ENCODE measurements at regions not wholly inside any gene's neighbourhood (a gene's known extent, or its start where the extent isn't known, plus 50 kb on each side); places are given as distances from the start of the nearest gene placed in this dataset.

GRCh38 chr4:66885501-66886165 is 659.7 kb downstream of the CENPC start:
- ChIA-PET CTCF (no interaction called here), POLR2A (no interaction called here)
- no peak for TF ChIP-seq TCF7L2 (IDR thresholded peaks at IDR 0.05; ENCODE audit: low read depth, low read length)
- ATAC-seq (no peak), DNase-seq (ENCODE audit: low read depth, low spot score) (no peak)
- H3K9me3 ChIP-seq (ENCODE audit: control insufficient read depth, insufficient read depth, low read depth, low read length), result no peaks in the 10 kb centered on the region
- in situ Hi-C loops (cut with HindIII; ENCODE audit: low pct_unique_long_range_greater_than_20kb, low sequenced_read_pairs), result no loop called here
- no peak overlapping the region for H3K4me3 ChIP-seq (ENCODE audit: low read depth in 2 of 2, low read length in 2 of 2)
- no peaks in the 10 kb centered on the region for H3K4me1 ChIP-seq (ENCODE audit: control insufficient read depth, insufficient read depth, low read length)
- no peaks in the 10 kb centered on the region for H3K36me3 ChIP-seq (ENCODE audit: control insufficient read depth, insufficient read depth, low read length)
- no peak overlapping the region for H3K27ac ChIP-seq (ENCODE audit: low read length)
- intact Hi-C loops (cut with micrococcal nuclease; ENCODE audit: unreplicated experiment), result no loop called here
- no peaks in the 10 kb centered on the region for H3K27me3 ChIP-seq (ENCODE audit: control insufficient read depth, insufficient read depth, low read length)
- no TSS peak for BruUV-seq (replicated peaks)

- CTCF ChIA-PET, result no interaction called here
- Histone ChIP-seq H3K9me3 (ENCODE audit: control insufficient read depth, insufficient read depth, low read depth, low read length) (no peaks in the 10 kb centered on the region), H3K4me1 (ENCODE audit: control insufficient read depth, insufficient read depth, low read length) (no peaks in the 10 kb centered on the region), H3K4me3 (ENCODE audit: low read depth in 2 of 2, low read length in 2 of 2) (no peak overlapping the region), H3K36me3 (ENCODE audit: control insufficient read depth, insufficient read depth, low read length) (no peaks in the 10 kb centered on the region), H3K27ac (ENCODE audit: low read length) (no peak overlapping the region), H3K27me3 (ENCODE audit: control insufficient read depth, insufficient read depth, low read length) (no peaks in the 10 kb centered on the region)
- BruUV-seq (replicated peaks), result no TSS peak
- no peak for DNase-seq (ENCODE audit: low read depth, low spot score)
- POLR2A ChIA-PET, result no interaction called here
- in situ Hi-C loops (cut with HindIII; ENCODE audit: low pct_unique_long_range_greater_than_20kb, low sequenced_read_pairs) (no loop called here), intact Hi-C loops (cut with micrococcal nuclease; ENCODE audit: unreplicated experiment) (no loop called here)
- TF ChIP-seq TCF7L2 (IDR thresholded peaks at IDR 0.05; ENCODE audit: low read depth, low read length), result no peak
- ATAC-seq, result no peak
These were observed 668.4 kb downstream of the CENPC start for GRCh38 chr4:66876946-66877345.

- Histone ChIP-seq H3K27ac (ENCODE audit: low read length) (no peak overlapping the region), H3K36me3 (ENCODE audit: control insufficient read depth, insufficient read depth, low read length) (no peaks in the 10 kb centered on the region), H3K9me3 (ENCODE audit: control insufficient read depth, insufficient read depth, low read depth, low read length) (no peaks in the 10 kb centered on the region), H3K27me3 (ENCODE audit: control insufficient read depth, insufficient read depth, low read length) (no peaks in the 10 kb centered on the region), H3K4me3 (ENCODE audit: low read depth in 2 of 2, low read length in 2 of 2) (no peak overlapping the region), H3K4me1 (ENCODE audit: control insufficient read depth, insufficient read depth, low read length) (no peaks in the 10 kb centered on the region)
- BruUV-seq (replicated peaks), result no TSS peak
- ChIA-PET POLR2A (no interaction called here), CTCF (no interaction called here)
- in situ Hi-C loops (cut with HindIII; ENCODE audit: low pct_unique_long_range_greater_than_20kb, low sequenced_read_pairs) (no loop called here), intact Hi-C loops (cut with micrococcal nuclease; ENCODE audit: unreplicated experiment) (no loop called here)
- no peak for TF ChIP-seq TCF7L2 (IDR thresholded peaks at IDR 0.05; ENCODE audit: low read depth, low read length)
- TF ChIP-seq POLR2AphosphoS5 (IDR thresholded peaks at IDR 0.05; ENCODE audit: low read depth, low read length), result no peak
- no peak for TF ChIP-seq CTCF (IDR thresholded peaks at IDR 0.05)
- TF ChIP-seq SIN3A (IDR thresholded peaks at IDR 0.05; ENCODE audit: borderline replicate concordance, insufficient read depth, low read depth, low read length), result no peak
- no peak for TF ChIP-seq REST (IDR thresholded peaks at IDR 0.05; ENCODE audit: insufficient read depth in 1 of 2, low read depth in 2 of 2, low read length in 1 of 2)
- DNase-seq (ENCODE audit: low read depth, low spot score), result no peak
- ATAC-seq, result no peak
These were observed 672.6 kb downstream of the CENPC start for GRCh38 chr4:66872661-66873060.

Measured in Panc1 (cell line).